Heart right ventricle (tissue), 16 donors: ENCODE measurements at regions not wholly inside any gene's neighbourhood (a gene's known extent, or its start where the extent isn't known, plus 50 kb on each side); places are given as distances from the start of the nearest gene placed in this dataset.
"Not testable (repeated sequence)": the region's sequence is repeated elsewhere in the genome, so short reads cannot be mapped to it uniquely, and the experiment has no call there.

Source experiments
- ATAC-seq, 8 donors: fragments of 200-7000 bp; cut with Tn5 transposase; one replicate each; pipeline ENCODE4 v1.9.1; 2020; ENCODE audit warnings: mild to moderate bottlenecking in 8 of 8, moderate library complexity in 8 of 8, moderate number of reproducible peaks in 1 of 8
- DNase-seq, 2 donors: peaks; one replicate each; pipeline ENCODE4 v3.0.0-alpha.2; 2020
- H3K27ac ChIP-seq, 10 donors: fragments of 200-600 bp; sonication (generic) in 2 of 10; one replicate each; pipeline versions ENCODE4 v1.5.0 to v1.8.0; 2020 to 2022; ENCODE audit warnings: mild to moderate bottlenecking in 3 of 10
- H3K27me3 ChIP-seq, 7 donors: fragments of 200-600 bp; one replicate each; pipeline ENCODE4 v1.8.0; 2021 to 2022; ENCODE audit warnings: mild to moderate bottlenecking in 2 of 7
- H3K36me3 ChIP-seq, 9 donors: fragments of 200-600 bp; sonication (generic) in 1 of 9; one replicate each; pipeline versions ENCODE4 v1.5.0 to v1.8.0; 2020 to 2022; ENCODE audit warnings: mild to moderate bottlenecking in 2 of 9
- H3K4me1 ChIP-seq, 9 donors: fragments of 200-600 bp; sonication (generic) in 1 of 9; one replicate each; pipeline versions ENCODE4 v1.5.0 to v1.8.0; 2020 to 2022; ENCODE audit warnings: mild to moderate bottlenecking in 4 of 9
- H3K4me3 ChIP-seq, 10 donors: fragments of 200-600 bp; sonication (generic) in 2 of 10; one replicate each; pipeline versions ENCODE4 v1.5.0 to v1.8.0; 2020 to 2022; ENCODE audit warnings: mild to moderate bottlenecking in 7 of 10, moderate library complexity in 2 of 10
- H3K9me3 ChIP-seq, 11 donors: fragments of 200-600 bp in 10 of 11; sonication (generic) in 2 of 11; one replicate each; pipeline versions ENCODE4 v1.5.0 to v1.8.0; 2013 to 2022; ENCODE audit warnings: mild to moderate bottlenecking in 2 of 11, control low read depth in 1 of 11, moderate library complexity in 1 of 11
- CTCF ChIP-seq, 9 donors: fragments of 200-600 bp; sonication (generic) in 2 of 9; IDR thresholded peaks; one replicate each; pipeline versions ENCODE4 v1.5.0 to v1.8.0; 2021 to 2022; ENCODE audit warnings: antibody characterized with exemption in 9 of 9, mild to moderate bottlenecking in 5 of 9, moderate library complexity in 1 of 9
- WGBS, 2 donors: extraction: QIAGEN DNeasy Blood & Tissue Kit; methylation state at CpG; one replicate each; pipeline ENCODE4 v1.1.7; 2013; ENCODE audit warnings: inconsistent platforms in 1 of 2; 5-methylcytosine and 5-hydroxymethylcytosine counted together
- intact Hi-C, 10 donors: fragments of 100-400 bp; cut with DNase I; formaldehyde crosslinking; loops; one replicate each; pipeline versions ENCODE4 v1.11.1 to v1.14.2; 2022
- donor health status: Arrhythmogenic right ventricular cardiomyopathy.
- donor health status: ischemic (EF 13 %, LVEDD 7.1; RV severe dilation, severe dysfunction).
- donor health status: healthy with polysubstance abuse.
- donor health status: DM: no; HTN: yes; CAD: no.
- donor health status: DM: no; HTN: no; CAD: no.
- donor health status: ischemic (EF 25% LVEDD 6.9; RV normal size, moderate dysfunction).
- donor health status: ischemic (EF 25% LVEDD 5.7; RV mildly dilated, moderate dysfunction).
- donor health status: healthy.
- donor health status: DM: yes; HTN: yes; CAD: no.
- donor health status: Ischemic cardiomyopathy.
- donor health status: ischemic (EF 35%, LVEDD 5.7; RV mildly dilated, moderate dysfunction).
- donor health status: nonischemic (EF 11% LVEDD 7.7; RV severe dilation, severe dysfunction).
- donor health status: DM: yes; HTN: yes; CAD: no.
- donor health status: PGD.
- donor health status: ischemic (EF 29% LVEDD 5.4; RV normal size, mild dysfunction).
- donor health status: nonischemic (EF 23%, LVEDD 6.1; RV moderate dilation, normal function).

GRCh38 chr9:84072621-84073180 is 92.1 kb downstream of the RMI1 start:
- H3K4me3 ChIP-seq: no peak overlapping the region
- no peaks in the 10 kb centered on the region for H3K27me3 ChIP-seq
- no peak for TF ChIP-seq CTCF (IDR thresholded peaks at IDR 0.05)
- no peak for DNase-seq
- no peaks in the 10 kb centered on the region for H3K9me3 ChIP-seq
- no peak overlapping the region for H3K27ac ChIP-seq
- no peaks in the 10 kb centered on the region for H3K36me3 ChIP-seq
- no peaks in the 10 kb centered on the region for H3K4me1 ChIP-seq
- ATAC-seq: no peak
- WGBS, 2 donors: 79 to 84% methylated on average over 3 of the region's 3 CpGs
- intact Hi-C loops: loop anchor here in 1 of 10 donors (10.0 kb wide), 1 partner anchor 78 kb away; no protein-coding TSS in a partner anchor

- no peak for TF ChIP-seq CTCF (IDR thresholded peaks at IDR 0.05)
- DNase-seq: no peak
- intact Hi-C loops: loop anchor here in 1 of 10 donors (10.0 kb wide), 1 partner anchor 80 kb away; no protein-coding TSS in a partner anchor
- Histone ChIP-seq H3K4me3 (no peak overlapping the region), H3K27me3 (no peaks in the 10 kb centered on the region), H3K9me3 (no peaks in the 10 kb centered on the region), H3K4me1 (peaks cover 0 to 8% (median 0%) of the 10 kb centered on the region in 9 donors), H3K36me3 (no peaks in the 10 kb centered on the region), H3K27ac (no peak overlapping the region)
- ATAC-seq: no peak
These were observed 94.4 kb downstream of the RMI1 start for GRCh38 chr9:84075004-84075403.

- no peak for TF ChIP-seq CTCF (IDR thresholded peaks at IDR 0.05)
- Histone ChIP-seq H3K9me3 (no peaks in the 10 kb centered on the region), H3K4me1 (peaks cover 0 to 8% (median 3%) of the 10 kb centered on the region in 9 donors), H3K36me3 (no peaks in the 10 kb centered on the region), H3K27me3 (no peaks in the 10 kb centered on the region), H3K4me3 (no peak overlapping the region), H3K27ac (no peak overlapping the region)
- ATAC-seq: no peak
- DNase-seq: no peak
- WGBS, 2 donors: 96% methylated on average over 1 of the region's 1 CpG
- intact Hi-C loops: loop anchor here in 1 of 10 donors (10.0 kb wide), 1 partner anchor 82 kb away; no protein-coding TSS in a partner anchor
These were observed 95.8 kb downstream of the RMI1 start for GRCh38 chr9:84076384-84076783.

- not testable (repeated sequence) for H3K27me3 ChIP-seq, H3K36me3 ChIP-seq, H3K27ac ChIP-seq, DNase-seq, H3K4me1 ChIP-seq, H3K4me3 ChIP-seq, H3K9me3 ChIP-seq, ATAC-seq
- 73 to 87% methylated on average over 1 of the region's 1 CpG for WGBS, 2 donors
- intact Hi-C loops: loop anchor here in 1 of 10 donors (10.0 kb wide), 1 partner anchor 83 kb away; no protein-coding TSS in a partner anchor
These were observed 97.2 kb downstream of the RMI1 start for GRCh38 chr9:84077816-84078215.

- no peak for TF ChIP-seq CTCF (IDR thresholded peaks at IDR 0.05)
- WGBS, 2 donors: 60 to 62% methylated on average over 4 of the region's 4 CpGs
These were observed 99.4 kb downstream of the RMI1 start for GRCh38 chr9:84079994-84080393.

More at GRCh38 chr9:84079994-84080393, 99.4 kb downstream of the RMI1 start:
- DNase-seq: no peak
- Histone ChIP-seq H3K4me1 (peaks cover 0 to 9% (median 3%) of the 10 kb centered on the region in 9 donors), H3K4me3 (no peak overlapping the region), H3K36me3 (no peaks in the 10 kb centered on the region), H3K27me3 (no peaks in the 10 kb centered on the region), H3K9me3 (no peaks in the 10 kb centered on the region), H3K27ac (no peak overlapping the region)
- ATAC-seq: no peak
- intact Hi-C loops: loop anchor here in 1 of 10 donors (10.0 kb wide), 2 partner anchors 55 to 85 kb away; no protein-coding TSS in a partner anchor
